HEK293 (cell line): ENCODE measurements at regions not wholly inside any gene's neighbourhood (a gene's known extent, or its start where the extent isn't known, plus 50 kb on each side); places are given as distances from the start of the nearest gene placed in this dataset.

ENCODE experiments used
- CTCF ChIA-PET: fragments of 350-600 bp; formaldehyde crosslinking; extraction: SDS; loops from one replicate; lab custom pipeline; 2021; ENCODE audit warnings: antibody characterized with exemption; lab: Yijun Ruan, JAX
- POLR2A ChIA-PET: fragments of 300-600 bp; formaldehyde crosslinking; extraction: SDS; loops from one replicate; lab custom pipeline; 2020; ENCODE audit warnings: antibody characterized with exemption, inconsistent platforms; lab: Yijun Ruan, JAX
- H3K27ac ChIP-seq: fragments of 200-500 bp; sonication (Bioruptor generic); 2 replicates; pipeline ENCODE4 v1.5.1; 2014; ENCODE audit warnings: low read depth, low read length, control low read depth, inconsistent platforms; ENCODE audit errors: extremely low read depth
- H3K36me3 ChIP-seq, 2 experiments: fragments of 200-500 bp in 1 of 2; sonication (Bioruptor generic) in 1 of 2; 1 replicate in 1 of 2; 2 replicates in 1 of 2; pipeline ENCODE4 v1.5.1; 2014 to 2017; ENCODE audit warnings: inconsistent platforms in 2 of 2, low read length in 2 of 2; ENCODE audit not compliant: control insufficient read depth in 2 of 2, insufficient read depth in 1 of 2
- H3K4me1 ChIP-seq: fragments of 200-500 bp; sonication (Bioruptor generic); 2 replicates; pipeline ENCODE4 v1.5.1; 2014; ENCODE audit warnings: mild to moderate bottlenecking, low read length, inconsistent platforms; ENCODE audit not compliant: control insufficient read depth, insufficient read depth
- H3K4me3 ChIP-seq: 2 replicates; pipeline ENCODE4 v1.5.1; 2011; ENCODE audit warnings: low read depth, mild to moderate bottlenecking, control low read depth, low read length, moderate library complexity
- H3K9me3 ChIP-seq: fragments of 200-500 bp; sonication (Bioruptor generic); 2 replicates; pipeline ENCODE4 v1.5.1; 2014; ENCODE audit warnings: low read depth, low read length, inconsistent platforms; ENCODE audit not compliant: control insufficient read depth, insufficient read depth
- EGR2 ChIP-seq: fragments of 450-650 bp; formaldehyde crosslinking; IDR thresholded peaks from 2 replicates; pipeline ENCODE4 v1.5.1; 2016; ENCODE audit warnings: low read depth, missing biosample characterization, missing genetic modification characterization
- OSR2 ChIP-seq: fragments of 450-650 bp; formaldehyde crosslinking; IDR thresholded peaks from 2 replicates; pipeline ENCODE4 v1.5.1; 2016; ENCODE audit warnings: missing biosample characterization, missing genetic modification characterization
- PRDM6 ChIP-seq: fragments of 450-650 bp; formaldehyde crosslinking; IDR thresholded peaks from 2 replicates; pipeline ENCODE4 v1.5.1; 2017; ENCODE audit warnings: missing biosample characterization, missing genetic modification characterization
- SCRT2 ChIP-seq: fragments of 450-650 bp; formaldehyde crosslinking; IDR thresholded peaks from 2 replicates; pipeline ENCODE4 v1.5.1; 2016; ENCODE audit warnings: missing biosample characterization, missing genetic modification characterization
- SETDB1 ChIP-seq: IDR thresholded peaks from one replicate; pipeline ENCODE4 v1.6.1; 2017; ENCODE audit warnings: mild to moderate bottlenecking, low read length, moderate library complexity, mixed read lengths; ENCODE audit not compliant: insufficient read length
- TCF7L2 ChIP-seq: IDR thresholded peaks from 2 replicates; pipeline ENCODE4 v1.6.1; 2011; ENCODE audit warnings: low read depth, mild to moderate bottlenecking, inconsistent platforms, low read length, moderate library complexity, borderline replicate concordance
- ZBTB1 ChIP-seq: fragments of 450-650 bp; formaldehyde crosslinking; IDR thresholded peaks from 2 replicates; pipeline ENCODE4 v1.5.1; 2016; ENCODE audit warnings: missing biosample characterization, missing genetic modification characterization
- ZBTB48 ChIP-seq: fragments of 450-650 bp; formaldehyde crosslinking; IDR thresholded peaks from 2 replicates; pipeline ENCODE4 v1.5.1; 2016; ENCODE audit warnings: missing biosample characterization, missing genetic modification characterization
- ZFHX2 ChIP-seq: fragments of 450-650 bp; formaldehyde crosslinking; conservative IDR thresholded peaks from 2 replicates; pipeline ENCODE4 v1.5.1; 2016; ENCODE audit warnings: missing biosample characterization, missing genetic modification characterization
- ZNF114 ChIP-seq: fragments of 450-650 bp; formaldehyde crosslinking; IDR thresholded peaks from 2 replicates; pipeline ENCODE4 v1.5.0; 2017; ENCODE audit warnings: missing biosample characterization, missing genetic modification characterization
- ZNF148 ChIP-seq: fragments of 450-650 bp; formaldehyde crosslinking; IDR thresholded peaks from 2 replicates; pipeline ENCODE4 v1.5.0; 2017; ENCODE audit warnings: missing biosample characterization, missing genetic modification characterization, borderline replicate concordance
- ZNF155 ChIP-seq: fragments of 450-650 bp; formaldehyde crosslinking; IDR thresholded peaks from 2 replicates; pipeline ENCODE4 v1.5.1; 2016; ENCODE audit warnings: missing biosample characterization, missing genetic modification characterization
- ZNF175 ChIP-seq: fragments of 450-650 bp; formaldehyde crosslinking; IDR thresholded peaks from 2 replicates; pipeline ENCODE4 v1.5.1; 2016; ENCODE audit warnings: missing biosample characterization, missing genetic modification characterization
- ZNF19 ChIP-seq: fragments of 450-650 bp; formaldehyde crosslinking; IDR thresholded peaks from 2 replicates; pipeline ENCODE4; 2016; ENCODE audit warnings: missing biosample characterization, missing genetic modification characterization, low read depth
- ZNF214 ChIP-seq: fragments of 450-650 bp; formaldehyde crosslinking; IDR thresholded peaks from 2 replicates; pipeline ENCODE4 v1.5.1; 2017; ENCODE audit warnings: missing biosample characterization, mild to moderate bottlenecking, missing genetic modification characterization, borderline replicate concordance
- ZNF266 ChIP-seq: fragments of 450-650 bp; formaldehyde crosslinking; IDR thresholded peaks from 2 replicates; pipeline ENCODE4 v1.5.1; 2016; ENCODE audit warnings: missing biosample characterization, missing genetic modification characterization, low read depth
- ZNF274 ChIP-seq, 2 experiments: fragments of 200-500 bp in 1 of 2; fragments of 450-650 bp in 1 of 2; sonication (Bioruptor generic) in 1 of 2; formaldehyde crosslinking in 1 of 2; IDR thresholded peaks; 2 replicates each; pipeline versions ENCODE4 v1.5.1 to v1.6.1; 2014 to 2016; ENCODE audit warnings: borderline replicate concordance in 1 of 2, inconsistent platforms in 1 of 2, low read length in 1 of 2, missing biosample characterization in 1 of 2, missing genetic modification characterization in 1 of 2
- ZNF280C ChIP-seq: fragments of 450-650 bp; formaldehyde crosslinking; IDR thresholded peaks from 2 replicates; pipeline ENCODE4 v1.5.1; 2016; ENCODE audit warnings: missing biosample characterization, missing genetic modification characterization
- ZNF302 ChIP-seq: fragments of 450-650 bp; formaldehyde crosslinking; IDR thresholded peaks from 2 replicates; pipeline ENCODE4 v1.5.1; 2016; ENCODE audit warnings: missing biosample characterization, missing genetic modification characterization, low read depth
- ZNF362 ChIP-seq: fragments of 450-650 bp; formaldehyde crosslinking; IDR thresholded peaks from 2 replicates; pipeline ENCODE4 v1.5.1; 2016; ENCODE audit warnings: missing biosample characterization, missing genetic modification characterization
- ZNF514 ChIP-seq: fragments of 450-650 bp; formaldehyde crosslinking; IDR thresholded peaks from 2 replicates; pipeline ENCODE4 v1.5.1; 2016; ENCODE audit warnings: missing biosample characterization, missing genetic modification characterization
- ZNF654 ChIP-seq: fragments of 450-650 bp; formaldehyde crosslinking; IDR thresholded peaks from 2 replicates; pipeline ENCODE4 v1.5.1; 2016; ENCODE audit warnings: low read depth, missing biosample characterization, missing genetic modification characterization
- ZNF670 ChIP-seq: fragments of 450-650 bp; formaldehyde crosslinking; IDR thresholded peaks from 2 replicates; pipeline ENCODE4 v1.5.1; 2016; ENCODE audit warnings: missing biosample characterization, missing genetic modification characterization, low read depth
- ZNF791 ChIP-seq: fragments of 450-650 bp; formaldehyde crosslinking; IDR thresholded peaks from 2 replicates; pipeline ENCODE4 v1.5.1; 2016; ENCODE audit warnings: missing biosample characterization, missing genetic modification characterization
- ZNF792 ChIP-seq: fragments of 450-650 bp; formaldehyde crosslinking; IDR thresholded peaks from 2 replicates; pipeline ENCODE4 v1.5.1; 2016; ENCODE audit warnings: missing biosample characterization, missing genetic modification characterization
- ZNF837 ChIP-seq: fragments of 450-650 bp; formaldehyde crosslinking; IDR thresholded peaks from 2 replicates; pipeline ENCODE4 v1.5.1; 2016; ENCODE audit warnings: missing biosample characterization, missing genetic modification characterization
- ZSCAN16 ChIP-seq: fragments of 450-650 bp; formaldehyde crosslinking; IDR thresholded peaks from 2 replicates; pipeline ENCODE4 v1.5.1; 2016; ENCODE audit warnings: missing biosample characterization, missing genetic modification characterization
- ZSCAN18 ChIP-seq: fragments of 450-650 bp; formaldehyde crosslinking; IDR thresholded peaks from 2 replicates; pipeline ENCODE4 v1.5.1; 2016; ENCODE audit warnings: missing biosample characterization, missing genetic modification characterization

GRCh38 chr4:171473155-171473554 is 340.0 kb upstream of the GALNTL6 start:
- Histone ChIP-seq H3K4me1 (no peaks in the 10 kb centered on the region), H3K9me3 (no peaks in the 10 kb centered on the region), H3K4me3 (no peak overlapping the region), H3K27ac (no peak overlapping the region), H3K36me3 (no peaks in the 10 kb centered on the region)
- no peak for TF ChIP-seq ZNF19 (tag by site-specific recombination)
- TF ChIP-seq ZSCAN18 (tag by site-specific recombination) = no peak
- TF ChIP-seq ZNF155 (tag by site-specific recombination) = no peak
- TF ChIP-seq SETDB1 = no peak
- TF ChIP-seq ZNF514 (tag by site-specific recombination) = no peak
- TF ChIP-seq ZNF280C (tag by site-specific recombination) = no peak
- no peak for TF ChIP-seq ZNF175 (tag by site-specific recombination)
- no peak for TF ChIP-seq ZNF654 (tag by site-specific recombination)
- TF ChIP-seq ZFHX2 = no peak
- TF ChIP-seq TCF7L2 = no peak
- no peak for TF ChIP-seq ZNF302 (tag by site-specific recombination)
- no peak for TF ChIP-seq ZBTB1 (tag by site-specific recombination)
- no peak for TF ChIP-seq ZNF837 (tag by site-specific recombination)
- no peak for TF ChIP-seq SCRT2 (tag by site-specific recombination)
- TF ChIP-seq ZNF792 (tag by site-specific recombination) = no peak
- no peak for TF ChIP-seq ZNF114 (tag by site-specific recombination)
- TF ChIP-seq ZBTB48 (tag by site-specific recombination) = no peak
- ChIA-PET POLR2A (no interaction called here), CTCF (no interaction called here)

- CTCF ChIA-PET = no interaction called here
- Histone ChIP-seq H3K36me3 (no peaks in the 10 kb centered on the region), H3K9me3 (no peaks in the 10 kb centered on the region), H3K4me3 (no peak overlapping the region), H3K4me1 (no peaks in the 10 kb centered on the region), H3K27ac (no peak overlapping the region)
- POLR2A ChIA-PET = no interaction called here
- TF ChIP-seq ZNF148 (tag by site-specific recombination) = no peak
- TF ChIP-seq EGR2 (tag by site-specific recombination) = no peak
- TF ChIP-seq ZNF670 (tag by site-specific recombination) = no peak
- no peak for TF ChIP-seq ZNF266 (tag by site-specific recombination)
- no peak for TF ChIP-seq ZBTB48 (tag by site-specific recombination)
- TF ChIP-seq ZSCAN16 (tag by site-specific recombination) = no peak
- TF ChIP-seq OSR2 (tag by site-specific recombination) = no peak
- no peak for TF ChIP-seq ZNF274 (IDR thresholded peaks at IDR 0.05; ENCODE audit: low read length)
- no peak for TF ChIP-seq ZNF274 (tag by site-specific recombination; IDR thresholded peaks at IDR 0.05; ENCODE audit: borderline replicate concordance)
- no peak for TF ChIP-seq ZNF362 (tag by site-specific recombination)
- no peak for TF ChIP-seq PRDM6
- TF ChIP-seq ZNF214 (tag by site-specific recombination) = no peak
- no peak for TF ChIP-seq ZNF791 (tag by site-specific recombination)
Observed at GRCh38 chr4:171472230-171472629, 341.0 kb upstream of the GALNTL6 start.
